Brain microvascular endothelial cell (primary cell): ENCODE measurements at regions not wholly inside any gene's neighbourhood (a gene's known extent, or its start where the extent isn't known, plus 50 kb on each side); places are given as distances from the start of the nearest gene placed in this dataset.

Experiments
- DNase-seq: peaks from one replicate; pipeline ENCODE4 v3.0.0-alpha.2; 2020
- H3K27ac ChIP-seq: fragments of 250-450 bp; sonication (Bioruptor Pico); 2 replicates; pipeline ENCODE4 v1.5.1; 2020; ENCODE audit warnings: mild to moderate bottlenecking, moderate library complexity
- H3K27me3 ChIP-seq: fragments of 250-450 bp; sonication (Bioruptor Pico); replicated peaks from 2 replicates; pipeline ENCODE4 v1.5.1; 2020; ENCODE audit warnings: mild to moderate bottlenecking
- H3K36me3 ChIP-seq: fragments of 250-450 bp; sonication (Bioruptor Pico); replicated peaks from 2 replicates; pipeline ENCODE4 v1.5.1; 2020; ENCODE audit warnings: mild to moderate bottlenecking
- H3K4me3 ChIP-seq: 2 replicates; pipeline ENCODE4 v1.5.1; 2011; ENCODE audit warnings: low read depth, mild to moderate bottlenecking, control low read depth, low read length, moderate library complexity
- in situ Hi-C: cut with HindIII; loops from 2 replicates; pipeline ENCODE4 v1.10.0; 2017; ENCODE audit warnings: low sequenced_read_pairs, low pct_ligation_motif_present
- TF ChIP-seq, protein P1 (sequence below): IDR thresholded peaks from 2 replicates; pipeline ENCODE4 v1.5.1; 2011; ENCODE audit warnings: low read depth, mild to moderate bottlenecking, moderate library complexity, low read length, control low read depth, inconsistent platforms; ENCODE audit errors: missing control alignments

DNA sequence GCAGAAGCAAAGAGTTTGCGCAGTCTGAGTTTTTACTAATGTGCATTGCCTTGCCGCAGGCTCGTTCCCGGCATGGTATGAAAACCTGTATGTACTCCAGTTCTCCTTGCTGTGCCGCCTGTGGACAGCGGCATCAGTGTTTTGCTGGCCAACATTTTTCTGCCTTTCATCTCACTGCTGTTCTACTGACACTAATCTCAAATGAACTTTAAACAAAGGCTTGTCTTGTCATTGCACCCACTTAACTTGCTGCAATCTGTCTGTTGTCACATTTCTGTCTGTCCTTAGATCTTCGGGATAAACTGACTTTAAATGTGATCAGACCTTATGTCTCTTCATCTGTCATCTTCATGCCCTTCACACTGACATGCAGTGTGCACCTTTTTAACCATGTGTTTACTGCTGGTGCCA is 71.7 kb upstream of the ZNRF2 start:
- no peak overlapping the region for H3K27ac ChIP-seq
- in situ Hi-C loops: no loop called here
- TF ChIP-seq, protein P1, sequence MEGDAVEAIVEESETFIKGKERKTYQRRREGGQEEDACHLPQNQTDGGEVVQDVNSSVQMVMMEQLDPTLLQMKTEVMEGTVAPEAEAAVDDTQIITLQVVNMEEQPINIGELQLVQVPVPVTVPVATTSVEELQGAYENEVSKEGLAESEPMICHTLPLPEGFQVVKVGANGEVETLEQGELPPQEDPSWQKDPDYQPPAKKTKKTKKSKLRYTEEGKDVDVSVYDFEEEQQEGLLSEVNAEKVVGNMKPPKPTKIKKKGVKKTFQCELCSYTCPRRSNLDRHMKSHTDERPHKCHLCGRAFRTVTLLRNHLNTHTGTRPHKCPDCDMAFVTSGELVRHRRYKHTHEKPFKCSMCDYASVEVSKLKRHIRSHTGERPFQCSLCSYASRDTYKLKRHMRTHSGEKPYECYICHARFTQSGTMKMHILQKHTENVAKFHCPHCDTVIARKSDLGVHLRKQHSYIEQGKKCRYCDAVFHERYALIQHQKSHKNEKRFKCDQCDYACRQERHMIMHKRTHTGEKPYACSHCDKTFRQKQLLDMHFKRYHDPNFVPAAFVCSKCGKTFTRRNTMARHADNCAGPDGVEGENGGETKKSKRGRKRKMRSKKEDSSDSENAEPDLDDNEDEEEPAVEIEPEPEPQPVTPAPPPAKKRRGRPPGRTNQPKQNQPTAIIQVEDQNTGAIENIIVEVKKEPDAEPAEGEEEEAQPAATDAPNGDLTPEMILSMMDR: no peak
- H3K4me3 ChIP-seq: no peak overlapping the region
- H3K36me3 ChIP-seq: no peaks in the 10 kb centered on the region
- peaks cover 3% of the 10 kb centered on the region for H3K27me3 ChIP-seq
- no peak for DNase-seq

DNA sequence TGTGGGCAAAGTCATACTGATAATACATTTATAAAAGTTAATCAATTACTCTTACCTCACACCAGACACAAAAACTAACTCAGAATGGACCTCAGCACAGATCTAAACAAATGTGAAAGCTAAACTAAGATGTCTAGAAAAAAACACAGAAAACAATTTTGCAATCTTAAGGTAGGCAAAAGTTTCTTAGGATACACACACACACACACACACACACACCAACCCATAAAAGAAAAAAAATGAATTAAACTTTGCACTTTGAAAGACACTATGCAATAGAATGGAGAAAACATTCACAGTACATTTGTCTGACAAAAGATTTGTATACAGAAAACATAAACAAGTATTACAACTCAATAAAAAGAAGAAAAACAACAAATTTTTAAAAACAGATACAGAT is 70.8 kb upstream of the ZNRF2 start:
- in situ Hi-C loops: no loop called here
- no peaks in the 10 kb centered on the region for H3K36me3 ChIP-seq
- H3K27ac ChIP-seq: no peak overlapping the region
- DNase-seq: no peak
- H3K27me3 ChIP-seq: peaks cover 3% of the 10 kb centered on the region
- no peak overlapping the region for H3K4me3 ChIP-seq
- TF ChIP-seq, protein P1: no peak

DNA sequence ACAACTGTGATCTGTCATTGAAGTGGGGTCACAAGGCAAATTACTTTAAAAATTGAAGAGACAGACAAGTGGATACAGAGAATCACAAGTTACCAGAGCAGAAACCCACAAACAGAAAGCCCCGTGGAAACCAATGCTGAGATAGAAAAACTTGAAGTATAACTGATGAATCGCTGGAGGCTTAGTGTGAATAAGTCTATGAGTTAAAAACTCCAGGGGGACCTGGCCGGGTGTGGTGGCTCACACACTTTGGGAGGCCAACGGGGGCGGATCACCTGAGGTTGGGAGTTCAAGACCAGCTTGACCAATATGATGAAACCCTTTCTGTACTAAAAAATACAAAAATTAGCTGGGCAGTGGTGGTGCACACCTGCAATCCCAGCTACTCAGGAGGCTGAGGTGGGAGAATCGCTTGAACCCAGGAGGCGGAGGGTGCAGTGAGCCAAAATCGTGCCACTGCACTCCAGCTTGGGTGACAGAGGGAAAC is 69.7 kb upstream of the ZNRF2 start:
- H3K27me3 ChIP-seq: peaks cover 3% of the 10 kb centered on the region
- in situ Hi-C loops: no loop called here
- DNase-seq: no peak
- H3K4me3 ChIP-seq: no peak overlapping the region
- H3K27ac ChIP-seq: no peak overlapping the region
- no peaks in the 10 kb centered on the region for H3K36me3 ChIP-seq
- TF ChIP-seq, protein P1: no peak

DNA sequence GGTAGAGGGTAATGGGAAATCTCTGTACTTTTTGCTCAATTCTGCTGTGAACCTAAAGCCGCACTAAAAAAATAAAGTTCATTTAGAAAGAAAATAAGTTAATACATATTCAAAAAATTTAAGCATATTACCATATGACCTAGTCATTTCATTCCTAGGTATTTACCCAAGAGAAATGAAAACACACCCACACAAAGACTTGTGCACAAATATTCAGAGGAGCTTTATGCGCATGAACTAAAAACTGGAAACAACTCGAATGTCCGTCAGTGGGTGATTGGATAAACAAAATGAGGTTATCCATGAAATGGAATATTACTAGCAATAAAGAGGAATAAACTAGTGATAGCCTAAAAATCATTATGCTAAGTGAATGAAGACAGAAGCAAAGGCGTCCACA is 62.6 kb upstream of the ZNRF2 start:
- TF ChIP-seq, protein P1: no peak
- no peaks in the 10 kb centered on the region for H3K27me3 ChIP-seq
- no peak for DNase-seq
- in situ Hi-C loops: no loop called here
- H3K36me3 ChIP-seq: no peaks in the 10 kb centered on the region
- no peak overlapping the region for H3K4me3 ChIP-seq
- H3K27ac ChIP-seq: no peak overlapping the region

DNA sequence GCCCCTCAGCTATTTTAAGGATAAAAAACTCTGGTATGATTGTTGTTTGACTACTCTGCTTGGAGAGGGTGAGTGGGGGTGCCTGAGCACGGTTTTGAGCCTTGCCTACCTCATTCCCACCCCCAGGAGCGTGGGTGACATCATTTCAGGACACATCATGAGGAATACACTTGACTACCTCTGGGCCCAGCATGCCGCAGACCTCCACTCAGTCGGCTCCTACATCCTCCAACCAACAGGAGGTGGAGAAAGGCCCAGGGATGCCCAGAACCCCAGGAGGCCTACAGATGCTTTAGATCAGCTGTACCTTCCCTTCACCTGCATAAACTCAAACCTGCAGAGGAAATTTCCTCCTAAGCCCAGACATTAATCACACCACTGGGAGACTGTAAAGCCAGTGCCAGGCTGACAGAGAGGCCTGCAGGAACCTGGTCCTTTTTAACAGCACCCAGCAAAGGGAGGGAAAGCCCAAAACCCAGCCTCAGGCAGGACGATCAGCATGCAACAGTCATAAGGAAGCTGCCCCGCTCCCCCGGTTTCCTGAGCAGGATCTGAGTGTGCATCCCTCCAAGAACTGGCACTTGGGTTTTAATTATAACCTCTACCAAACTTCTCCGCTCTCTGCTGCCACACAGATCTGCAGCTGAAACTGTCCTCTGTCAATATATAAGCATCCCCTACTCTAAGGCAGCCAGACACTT is 61.7 kb upstream of the ZNRF2 start:
- no peak overlapping the region for H3K27ac ChIP-seq
- DNase-seq: no peak
- TF ChIP-seq, protein P1: no peak
- no peaks in the 10 kb centered on the region for H3K27me3 ChIP-seq
- in situ Hi-C loops: no loop called here
- H3K36me3 ChIP-seq: no peaks in the 10 kb centered on the region
- no peak overlapping the region for H3K4me3 ChIP-seq

DNA sequence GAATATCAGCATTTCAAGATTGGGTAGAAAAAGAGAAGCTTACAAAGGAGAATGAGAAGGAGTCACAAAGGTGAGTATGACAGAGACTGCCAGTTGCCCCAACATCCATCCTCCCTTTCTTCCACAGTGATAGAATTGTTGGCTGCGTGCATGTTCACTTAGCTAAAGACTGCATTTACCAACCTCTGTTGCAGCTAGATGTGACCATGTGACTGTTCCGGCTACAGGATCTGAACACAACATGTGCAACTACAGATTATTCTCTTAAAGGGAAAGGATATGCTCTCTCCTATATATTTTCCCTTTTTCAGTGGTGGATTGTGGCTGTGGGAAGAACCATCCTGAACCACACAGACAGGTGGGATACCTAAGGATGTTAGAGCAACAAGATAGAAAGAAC is 60.5 kb upstream of the ZNRF2 start:
- Histone ChIP-seq H3K36me3 (no peaks in the 10 kb centered on the region), H3K27ac (no peak overlapping the region), H3K4me3 (no peak overlapping the region), H3K27me3 (no peaks in the 10 kb centered on the region)
- TF ChIP-seq, protein P1: no peak
- in situ Hi-C loops: no loop called here
- DNase-seq: no peak
